Panc1 (cell line): ENCODE measurements at regions not wholly inside any gene's neighbourhood (a gene's known extent, or its start where the extent isn't known, plus 50 kb on each side); places are given as distances from the start of the nearest gene placed in this dataset.
A peak's percentile ranks its signal among the peaks of the same experiment; 100 is the strongest.

ENCODE experiments used
- ATAC-seq: fragments of 200-7000 bp; cut with Tn5 transposase; 2 replicates; pipeline ENCODE4 v1.9.1; 2020; ENCODE audit warnings: mild to moderate bottlenecking, moderate library complexity
- BruUV-seq: library from RNA; stranded (reverse); fragments of 400-500 nt; replicated peaks from 2 replicates; lab custom pipeline; 2021; lab: Mats Ljungman, UMichigan
- CTCF ChIA-PET: fragments of 300-600 bp; sonication (Branson Sonifier 250); formaldehyde crosslinking; loops from one replicate; lab custom pipeline; 2022; ENCODE audit warnings: antibody characterized with exemption; lab: Charles Lee
- POLR2A ChIA-PET: fragments of 300-600 bp; sonication (Branson Sonifier 250); formaldehyde crosslinking; loops from one replicate; lab custom pipeline; 2022; ENCODE audit warnings: antibody characterized with exemption; lab: Charles Lee
- DNase-seq: peaks from one replicate; pipeline ENCODE4 v3.0.0-alpha.2; 2010; ENCODE audit warnings: low read depth, low spot score
- H3K27ac ChIP-seq: 2 replicates; pipeline ENCODE4 v1.5.1; 2011; ENCODE audit warnings: mild to moderate bottlenecking, low read length, inconsistent platforms
- H3K27me3 ChIP-seq: fragments of 200-500 bp; sonication (Bioruptor generic); 2 replicates; pipeline ENCODE4 v1.6.0; 2014; ENCODE audit warnings: low read length, inconsistent platforms; ENCODE audit not compliant: control insufficient read depth, insufficient read depth
- H3K36me3 ChIP-seq: fragments of 200-500 bp; sonication (Bioruptor generic); 2 replicates; pipeline ENCODE4 v1.5.1; 2014; ENCODE audit warnings: inconsistent platforms, mild to moderate bottlenecking, low read length, moderate library complexity; ENCODE audit not compliant: control insufficient read depth, insufficient read depth
- H3K4me1 ChIP-seq: 2 replicates; pipeline ENCODE4 v1.5.1; 2011; ENCODE audit warnings: inconsistent platforms, mild to moderate bottlenecking, low read length, moderate library complexity; ENCODE audit not compliant: control insufficient read depth, insufficient read depth
- H3K4me3 ChIP-seq, 2 experiments: 2 replicates each; pipeline ENCODE4 v1.5.1; 2011 to 2012; ENCODE audit warnings: low read depth in 2 of 2, low read length in 2 of 2, mild to moderate bottlenecking in 2 of 2, inconsistent platforms in 1 of 2, moderate library complexity in 1 of 2
- H3K9me3 ChIP-seq: fragments of 200-500 bp; sonication (Bioruptor generic); 2 replicates; pipeline ENCODE4 v1.5.1; 2014; ENCODE audit warnings: low read depth, mild to moderate bottlenecking, inconsistent platforms, low read length, moderate library complexity; ENCODE audit not compliant: control insufficient read depth, insufficient read depth
- POLR2AphosphoS5 ChIP-seq: IDR thresholded peaks from 2 replicates; pipeline ENCODE4 v1.6.1; 2012; ENCODE audit warnings: mild to moderate bottlenecking, low read depth, low read length, moderate library complexity
- SIN3A ChIP-seq: IDR thresholded peaks from 2 replicates; pipeline ENCODE4 v1.6.1; 2012; ENCODE audit warnings: low read depth, mild to moderate bottlenecking, low read length, moderate library complexity, borderline replicate concordance; ENCODE audit not compliant: insufficient read depth
- TCF7L2 ChIP-seq: IDR thresholded peaks from 2 replicates; pipeline ENCODE4 v1.6.1; 2011; ENCODE audit warnings: mild to moderate bottlenecking, low read depth, low read length, inconsistent platforms
- in situ Hi-C: cut with HindIII; loops from 2 replicates; pipeline ENCODE4 v1.10.0; 2016; ENCODE audit warnings: low sequenced_read_pairs, low pct_unique_long_range_greater_than_20kb
- intact Hi-C: fragments of 100-400 bp; cut with micrococcal nuclease; formaldehyde crosslinking; loops from one replicate; pipeline ENCODE4 v1.10.0; 2022; ENCODE audit not compliant: unreplicated experiment
- TF ChIP-seq, protein P1 (sequence below), 2 experiments: IDR thresholded peaks; 2 replicates each; pipeline ENCODE4 v1.6.1; 2011 to 2012; ENCODE audit warnings: low read depth in 2 of 2, control low read depth in 1 of 2, low read length in 1 of 2, mild to moderate bottlenecking in 1 of 2, moderate library complexity in 1 of 2; ENCODE audit not compliant: insufficient read depth in 1 of 2
- TF ChIP-seq, protein P2 (sequence below): fragments of 450-650 bp; IDR thresholded peaks from 2 replicates; pipeline ENCODE4 v1.5.1; 2017; ENCODE audit warnings: mild to moderate bottlenecking

DNA sequence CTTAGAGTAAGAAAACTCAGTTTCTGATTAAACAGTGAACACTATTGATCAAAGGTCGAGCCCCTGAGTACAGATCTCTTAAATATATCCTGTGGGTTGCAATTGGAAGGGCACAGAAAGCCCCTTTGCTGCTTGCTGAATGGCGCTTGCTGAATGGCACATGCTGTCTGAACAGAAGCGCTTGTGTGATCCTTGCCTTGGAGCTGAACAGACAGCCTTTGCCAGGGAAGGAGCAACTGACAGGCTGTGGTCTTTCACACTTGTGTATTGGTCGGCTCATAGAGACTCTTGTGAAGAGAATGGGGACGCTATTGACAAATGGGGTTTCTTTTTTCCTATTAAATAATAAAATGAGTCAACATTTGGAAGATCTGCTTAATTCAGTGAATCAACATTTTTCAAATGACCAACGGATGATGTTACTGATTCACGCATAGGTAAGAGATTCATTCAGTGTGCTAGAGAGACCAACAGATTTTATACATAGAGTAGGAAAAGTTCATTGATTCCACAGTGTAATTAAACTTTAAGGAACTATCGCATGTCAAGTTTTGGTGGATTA is 99.4 kb upstream of the TNS3 start:
- Histone ChIP-seq H3K4me3 (no peak overlapping the region), H3K9me3 (peaks cover 7% of the 10 kb centered on the region), H3K4me1 (peaks cover 39% of the 10 kb centered on the region), H3K27ac (peak overlapping the region; percentile 89), H3K27me3 (no peaks in the 10 kb centered on the region), H3K36me3 (no peaks in the 10 kb centered on the region)
- no peak for DNase-seq
- intact Hi-C loops = no loop called here
- CTCF ChIA-PET = no interaction called here
- POLR2A ChIA-PET = interaction anchor here (0.7 kb wide), 1 partner anchor 143 kb away, joined by 5 read pairs; no protein-coding TSS in a partner anchor
- in situ Hi-C loops = no loop called here
- BruUV-seq = no TSS peak
- ATAC-seq = no peak
- no peak for TF ChIP-seq TCF7L2
- no peak for TF ChIP-seq POLR2AphosphoS5
- no peak for TF ChIP-seq SIN3A
- TF ChIP-seq, protein P1, sequence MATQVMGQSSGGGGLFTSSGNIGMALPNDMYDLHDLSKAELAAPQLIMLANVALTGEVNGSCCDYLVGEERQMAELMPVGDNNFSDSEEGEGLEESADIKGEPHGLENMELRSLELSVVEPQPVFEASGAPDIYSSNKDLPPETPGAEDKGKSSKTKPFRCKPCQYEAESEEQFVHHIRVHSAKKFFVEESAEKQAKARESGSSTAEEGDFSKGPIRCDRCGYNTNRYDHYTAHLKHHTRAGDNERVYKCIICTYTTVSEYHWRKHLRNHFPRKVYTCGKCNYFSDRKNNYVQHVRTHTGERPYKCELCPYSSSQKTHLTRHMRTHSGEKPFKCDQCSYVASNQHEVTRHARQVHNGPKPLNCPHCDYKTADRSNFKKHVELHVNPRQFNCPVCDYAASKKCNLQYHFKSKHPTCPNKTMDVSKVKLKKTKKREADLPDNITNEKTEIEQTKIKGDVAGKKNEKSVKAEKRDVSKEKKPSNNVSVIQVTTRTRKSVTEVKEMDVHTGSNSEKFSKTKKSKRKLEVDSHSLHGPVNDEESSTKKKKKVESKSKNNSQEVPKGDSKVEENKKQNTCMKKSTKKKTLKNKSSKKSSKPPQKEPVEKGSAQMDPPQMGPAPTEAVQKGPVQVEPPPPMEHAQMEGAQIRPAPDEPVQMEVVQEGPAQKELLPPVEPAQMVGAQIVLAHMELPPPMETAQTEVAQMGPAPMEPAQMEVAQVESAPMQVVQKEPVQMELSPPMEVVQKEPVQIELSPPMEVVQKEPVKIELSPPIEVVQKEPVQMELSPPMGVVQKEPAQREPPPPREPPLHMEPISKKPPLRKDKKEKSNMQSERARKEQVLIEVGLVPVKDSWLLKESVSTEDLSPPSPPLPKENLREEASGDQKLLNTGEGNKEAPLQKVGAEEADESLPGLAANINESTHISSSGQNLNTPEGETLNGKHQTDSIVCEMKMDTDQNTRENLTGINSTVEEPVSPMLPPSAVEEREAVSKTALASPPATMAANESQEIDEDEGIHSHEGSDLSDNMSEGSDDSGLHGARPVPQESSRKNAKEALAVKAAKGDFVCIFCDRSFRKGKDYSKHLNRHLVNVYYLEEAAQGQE (IDR thresholded peaks at IDR 0.05; ENCODE audit: insufficient read depth in 1 of 2, low read depth in 2 of 2, low read length in 1 of 2) = no peak
- TF ChIP-seq, protein P2, sequence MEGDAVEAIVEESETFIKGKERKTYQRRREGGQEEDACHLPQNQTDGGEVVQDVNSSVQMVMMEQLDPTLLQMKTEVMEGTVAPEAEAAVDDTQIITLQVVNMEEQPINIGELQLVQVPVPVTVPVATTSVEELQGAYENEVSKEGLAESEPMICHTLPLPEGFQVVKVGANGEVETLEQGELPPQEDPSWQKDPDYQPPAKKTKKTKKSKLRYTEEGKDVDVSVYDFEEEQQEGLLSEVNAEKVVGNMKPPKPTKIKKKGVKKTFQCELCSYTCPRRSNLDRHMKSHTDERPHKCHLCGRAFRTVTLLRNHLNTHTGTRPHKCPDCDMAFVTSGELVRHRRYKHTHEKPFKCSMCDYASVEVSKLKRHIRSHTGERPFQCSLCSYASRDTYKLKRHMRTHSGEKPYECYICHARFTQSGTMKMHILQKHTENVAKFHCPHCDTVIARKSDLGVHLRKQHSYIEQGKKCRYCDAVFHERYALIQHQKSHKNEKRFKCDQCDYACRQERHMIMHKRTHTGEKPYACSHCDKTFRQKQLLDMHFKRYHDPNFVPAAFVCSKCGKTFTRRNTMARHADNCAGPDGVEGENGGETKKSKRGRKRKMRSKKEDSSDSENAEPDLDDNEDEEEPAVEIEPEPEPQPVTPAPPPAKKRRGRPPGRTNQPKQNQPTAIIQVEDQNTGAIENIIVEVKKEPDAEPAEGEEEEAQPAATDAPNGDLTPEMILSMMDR = no peak

DNA sequence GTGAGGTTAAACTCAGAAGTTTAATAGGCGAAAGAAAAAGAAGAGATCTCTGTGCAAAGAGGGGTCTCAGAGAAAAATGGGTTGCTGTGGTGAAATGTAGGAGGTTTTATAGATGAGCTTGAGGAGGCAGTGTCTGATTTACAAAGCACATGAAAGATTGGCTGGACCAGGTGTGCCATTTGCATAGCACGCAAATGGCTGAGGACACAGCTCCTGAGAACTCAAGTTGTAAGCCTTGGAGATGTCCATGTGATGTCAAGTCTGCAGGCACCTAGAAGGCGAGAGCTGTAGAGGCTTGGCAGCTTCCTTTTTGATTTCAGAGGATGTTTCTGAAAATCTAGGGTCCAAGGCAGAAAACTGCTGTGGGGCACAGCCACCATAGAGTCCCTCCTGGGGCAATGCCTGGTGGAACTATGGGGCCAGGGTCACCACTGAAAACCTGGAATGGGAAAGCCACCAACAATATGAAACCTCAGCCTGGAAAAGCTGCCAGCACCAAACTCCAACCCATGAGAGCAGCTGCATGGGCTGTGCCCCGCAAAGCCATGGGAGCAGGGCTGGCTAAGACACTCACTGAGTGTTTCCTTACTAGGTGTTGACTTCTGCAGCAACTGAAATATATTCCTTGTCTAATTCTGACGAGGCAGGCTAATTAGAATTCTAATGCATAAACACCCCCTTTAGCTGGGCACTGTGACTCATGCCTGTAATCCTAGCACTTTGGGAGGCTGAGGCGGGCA is 96.9 kb upstream of the TNS3 start:
- Histone ChIP-seq H3K27ac (peak overlapping the region; percentile 76), H3K4me1 (peaks cover 31% of the 10 kb centered on the region), H3K36me3 (no peaks in the 10 kb centered on the region), H3K9me3 (peaks cover 7% of the 10 kb centered on the region), H3K27me3 (no peaks in the 10 kb centered on the region), H3K4me3 (no peak overlapping the region)
- in situ Hi-C loops (no loop called here), intact Hi-C loops (no loop called here)
- BruUV-seq = no TSS peak
- CTCF ChIA-PET = no interaction called here
- POLR2A ChIA-PET = no interaction called here
- TF ChIP-seq, protein P1 (IDR thresholded peaks at IDR 0.05; ENCODE audit: insufficient read depth in 1 of 2, low read depth in 2 of 2, low read length in 1 of 2) = no peak
- TF ChIP-seq, protein P2 = no peak
- TF ChIP-seq POLR2AphosphoS5 (no peak), TCF7L2 (no peak)
- ATAC-seq (no peak), DNase-seq (no peak)
